Glutamatergic neuron (in vitro differentiated cells): ENCODE measurements at regions not wholly inside any gene's neighbourhood (a gene's known extent, or its start where the extent isn't known, plus 50 kb on each side); places are given as distances from the start of the nearest gene placed in this dataset.

ENCODE experiments used
- DNase-seq: peaks from one replicate; pipeline ENCODE4 v3.0.0; 2022
- H3K27ac Mint-ChIP-seq: one replicate; pipeline ENCODE4 v1.8.0; 2020; ENCODE audit warnings: mild to moderate bottlenecking, mixed read lengths, inconsistent platforms; ENCODE audit not compliant: unreplicated experiment
- H3K27me3 Mint-ChIP-seq: one replicate; pipeline ENCODE4 v1.8.0; 2020; ENCODE audit warnings: mild to moderate bottlenecking, moderate library complexity, mixed read lengths, inconsistent platforms; ENCODE audit not compliant: unreplicated experiment
- H3K36me3 Mint-ChIP-seq: one replicate; pipeline ENCODE4 v1.8.0; 2020; ENCODE audit warnings: mild to moderate bottlenecking, mixed read lengths, inconsistent platforms; ENCODE audit not compliant: unreplicated experiment
- H3K4me1 Mint-ChIP-seq: one replicate; pipeline ENCODE4 v1.8.0; 2020; ENCODE audit warnings: mild to moderate bottlenecking, low read depth, mixed read lengths, inconsistent platforms; ENCODE audit not compliant: unreplicated experiment
- H3K4me3 Mint-ChIP-seq: one replicate; pipeline ENCODE4 v1.8.0; 2020; ENCODE audit warnings: mild to moderate bottlenecking, mixed read lengths, inconsistent platforms; ENCODE audit not compliant: unreplicated experiment
- H3K9me3 Mint-ChIP-seq: one replicate; pipeline ENCODE4 v1.8.0; 2020; ENCODE audit warnings: mild to moderate bottlenecking, moderate library complexity, mixed read lengths, inconsistent platforms; ENCODE audit not compliant: unreplicated experiment
- TF ChIP-seq, protein P1 (sequence below): fragments of 200-600 bp; sonication (generic); IDR thresholded peaks from one replicate; pipeline ENCODE4 v1.5.0; 2021; ENCODE audit not compliant: partially characterized antibody, unreplicated experiment

DNA sequence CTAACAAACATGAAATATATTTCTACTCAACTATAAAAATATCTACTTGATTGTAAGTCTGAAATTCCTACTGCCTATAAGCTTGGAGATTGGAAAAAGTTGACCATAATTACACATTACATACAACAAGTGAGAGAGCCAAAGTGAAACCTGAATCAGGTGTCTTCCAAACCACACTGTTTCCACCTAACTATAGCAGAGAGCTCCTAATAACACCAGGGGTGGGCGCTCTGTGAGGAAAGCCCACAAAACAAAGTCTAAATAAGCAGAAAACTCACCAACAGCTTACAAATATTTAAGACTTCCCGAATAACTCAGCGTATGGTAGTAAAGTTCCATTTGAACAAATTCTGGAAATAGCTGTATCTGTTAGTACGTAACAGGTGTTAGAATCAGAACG is 119.9 kb downstream of the GPR37 start:
- H3K9me3 Mint-ChIP-seq: no peaks in the 10 kb centered on the region
- no peak overlapping the region for H3K27ac Mint-ChIP-seq
- DNase-seq: no peak
- H3K27me3 Mint-ChIP-seq: no peaks in the 10 kb centered on the region
- no peaks in the 10 kb centered on the region for H3K36me3 Mint-ChIP-seq
- H3K4me1 Mint-ChIP-seq: no peaks in the 10 kb centered on the region
- TF ChIP-seq, protein P1, sequence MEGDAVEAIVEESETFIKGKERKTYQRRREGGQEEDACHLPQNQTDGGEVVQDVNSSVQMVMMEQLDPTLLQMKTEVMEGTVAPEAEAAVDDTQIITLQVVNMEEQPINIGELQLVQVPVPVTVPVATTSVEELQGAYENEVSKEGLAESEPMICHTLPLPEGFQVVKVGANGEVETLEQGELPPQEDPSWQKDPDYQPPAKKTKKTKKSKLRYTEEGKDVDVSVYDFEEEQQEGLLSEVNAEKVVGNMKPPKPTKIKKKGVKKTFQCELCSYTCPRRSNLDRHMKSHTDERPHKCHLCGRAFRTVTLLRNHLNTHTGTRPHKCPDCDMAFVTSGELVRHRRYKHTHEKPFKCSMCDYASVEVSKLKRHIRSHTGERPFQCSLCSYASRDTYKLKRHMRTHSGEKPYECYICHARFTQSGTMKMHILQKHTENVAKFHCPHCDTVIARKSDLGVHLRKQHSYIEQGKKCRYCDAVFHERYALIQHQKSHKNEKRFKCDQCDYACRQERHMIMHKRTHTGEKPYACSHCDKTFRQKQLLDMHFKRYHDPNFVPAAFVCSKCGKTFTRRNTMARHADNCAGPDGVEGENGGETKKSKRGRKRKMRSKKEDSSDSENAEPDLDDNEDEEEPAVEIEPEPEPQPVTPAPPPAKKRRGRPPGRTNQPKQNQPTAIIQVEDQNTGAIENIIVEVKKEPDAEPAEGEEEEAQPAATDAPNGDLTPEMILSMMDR: no peak
- no peak overlapping the region for H3K4me3 Mint-ChIP-seq

DNA sequence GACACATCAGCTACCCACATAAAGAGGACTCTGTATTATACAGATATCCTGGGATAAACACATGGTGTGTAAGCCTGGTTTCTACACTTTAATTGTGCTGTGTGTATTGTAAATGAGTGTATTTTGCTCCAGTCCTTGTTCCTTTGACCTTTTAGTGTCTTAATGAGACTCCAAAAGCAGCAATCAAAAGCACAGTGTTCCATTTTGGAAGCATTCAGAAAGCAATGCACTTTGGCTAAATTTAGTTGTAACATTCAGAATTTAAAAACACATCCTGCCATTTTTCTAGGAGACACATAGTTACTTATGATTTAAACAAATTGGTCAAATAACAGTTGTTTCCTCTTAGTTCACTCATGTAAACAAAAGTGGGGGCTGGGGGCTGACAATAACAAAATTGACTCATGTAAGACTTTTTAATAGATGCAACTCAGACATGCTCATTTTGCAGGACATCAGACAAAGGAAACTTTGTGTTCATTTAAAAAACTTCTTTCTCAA is 122.2 kb downstream of the GPR37 start:
- H3K27ac Mint-ChIP-seq: no peak overlapping the region
- H3K36me3 Mint-ChIP-seq: no peaks in the 10 kb centered on the region
- TF ChIP-seq, protein P1: no peak
- no peak for DNase-seq
- H3K4me1 Mint-ChIP-seq: no peaks in the 10 kb centered on the region
- H3K27me3 Mint-ChIP-seq: no peaks in the 10 kb centered on the region
- H3K4me3 Mint-ChIP-seq: no peak overlapping the region
- no peaks in the 10 kb centered on the region for H3K9me3 Mint-ChIP-seq

DNA sequence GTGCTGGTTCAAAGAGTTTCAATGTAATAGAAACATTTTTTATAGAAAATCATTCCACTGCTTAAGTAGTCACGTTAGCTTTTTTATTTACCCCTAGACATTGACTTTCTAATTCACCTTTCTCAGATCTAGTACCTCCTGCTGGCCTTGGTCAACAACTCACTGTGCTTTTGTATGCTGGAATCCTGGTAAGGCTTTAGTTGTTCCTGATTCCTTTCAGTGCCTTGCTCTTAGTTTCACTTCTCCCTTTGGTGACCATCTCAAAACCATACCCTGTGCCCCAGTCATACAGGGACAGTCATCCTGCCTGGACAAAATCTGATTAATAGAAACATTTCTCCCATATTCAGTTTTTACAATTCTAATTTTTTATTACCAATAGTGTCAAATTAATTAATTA is 130.2 kb downstream of the GPR37 start:
- Mint-ChIP-seq H3K4me1 (peaks cover 7% of the 10 kb centered on the region), H3K4me3 (no peak overlapping the region), H3K9me3 (peaks cover 1% of the 10 kb centered on the region), H3K36me3 (peaks cover 7% of the 10 kb centered on the region), H3K27me3 (peaks cover 2% of the 10 kb centered on the region), H3K27ac (no peak overlapping the region)
- TF ChIP-seq, protein P1: no peak
- DNase-seq: no peak

DNA sequence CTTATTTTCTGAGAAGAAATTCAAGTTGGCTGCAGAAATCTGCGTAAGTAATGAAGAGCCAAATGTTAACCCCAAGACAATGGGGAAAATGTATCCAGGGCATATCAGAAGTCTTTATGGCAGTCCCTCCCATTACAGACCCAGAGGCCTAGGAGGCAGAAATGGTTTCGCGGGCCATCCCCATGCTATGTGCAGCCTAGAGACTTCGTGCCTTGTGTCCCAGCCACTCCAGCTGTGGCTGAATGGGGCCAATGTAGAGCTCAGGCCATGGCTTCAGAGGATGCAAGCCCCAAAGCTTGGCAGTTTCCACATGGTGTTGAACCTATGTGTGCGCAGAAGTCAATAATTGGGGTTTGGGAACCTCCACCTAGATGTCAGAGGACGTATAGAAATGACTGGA is 131.9 kb downstream of the GPR37 start:
- TF ChIP-seq, protein P1: no peak
- H3K27ac Mint-ChIP-seq: no peak overlapping the region

DNA sequence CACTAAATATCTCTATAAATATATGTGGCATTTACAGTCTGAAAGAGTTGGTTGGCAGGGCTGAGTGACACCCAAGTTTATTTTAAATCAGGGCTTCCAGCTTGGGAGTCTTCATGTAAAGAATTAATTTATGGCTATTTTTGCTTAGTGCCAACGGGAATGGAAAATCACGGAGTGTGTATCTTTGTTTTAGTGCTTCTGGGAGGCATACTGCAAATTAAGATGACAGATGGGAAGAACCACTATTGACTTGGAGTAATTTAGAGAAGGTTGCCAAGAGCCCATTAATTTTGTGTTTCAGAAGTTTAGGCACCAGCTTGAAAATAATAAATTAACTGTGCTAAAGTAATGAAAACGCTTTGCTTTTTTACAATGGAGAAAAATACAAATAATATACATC is 135.2 kb downstream of the GPR37 start:
- H3K36me3 Mint-ChIP-seq: peaks cover 11% of the 10 kb centered on the region
- H3K4me3 Mint-ChIP-seq: peak overlapping the region; percentile 61
- TF ChIP-seq, protein P1: no peak
- DNase-seq: no peak
- peaks cover 4% of the 10 kb centered on the region for H3K27me3 Mint-ChIP-seq
- H3K4me1 Mint-ChIP-seq: peaks cover 20% of the 10 kb centered on the region
- H3K9me3 Mint-ChIP-seq: peaks cover 1% of the 10 kb centered on the region
- peak overlapping the region; percentile 24 for H3K27ac Mint-ChIP-seq

More for the DNA sequence above, 131.9 kb downstream of the GPR37 start:
- peaks cover 7% of the 10 kb centered on the region for H3K36me3 Mint-ChIP-seq
- H3K9me3 Mint-ChIP-seq: peaks cover 1% of the 10 kb centered on the region
- no peak overlapping the region for H3K4me3 Mint-ChIP-seq
- H3K4me1 Mint-ChIP-seq: peaks cover 14% of the 10 kb centered on the region
- DNase-seq: no peak
- peaks cover 2% of the 10 kb centered on the region for H3K27me3 Mint-ChIP-seq
